HG02870 (cell line): ENCODE measurements at regions not wholly inside any gene's neighbourhood (a gene's known extent, or its start where the extent isn't known, plus 50 kb on each side); places are given as distances from the start of the nearest gene placed in this dataset.
"Not testable (repeated sequence)": the region's sequence is repeated elsewhere in the genome, so short reads cannot be mapped to it uniquely, and the experiment has no call there.

Experiments
- ATAC-seq: cut with Tn5 transposase; IDR thresholded peaks from one replicate; pipeline ENCODE4 v1.9.1; 2021; ENCODE audit warnings: mild to moderate bottlenecking, moderate library complexity; ENCODE audit not compliant: unreplicated experiment

DNA sequence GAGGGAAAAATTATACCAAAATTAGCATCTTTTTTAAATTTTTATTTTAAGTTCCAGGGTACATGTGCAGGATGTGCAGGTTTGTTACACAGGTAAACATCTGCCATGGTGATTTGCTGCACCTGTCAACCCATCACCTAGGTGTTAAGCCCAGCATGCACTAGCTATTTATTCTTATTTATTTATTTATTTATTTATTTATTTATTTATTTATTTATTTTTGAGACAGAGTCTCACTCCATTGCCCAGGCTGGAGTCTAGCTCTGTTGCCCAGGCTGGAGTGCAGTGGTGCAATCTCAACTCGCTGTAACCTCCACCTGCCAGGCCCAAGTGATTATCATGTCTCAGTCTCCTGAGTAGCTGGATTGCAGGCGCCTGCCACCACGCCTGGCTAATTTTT lies 137.7 kb upstream of the NEBL start:
- not testable (repeated sequence) for ATAC-seq

DNA sequence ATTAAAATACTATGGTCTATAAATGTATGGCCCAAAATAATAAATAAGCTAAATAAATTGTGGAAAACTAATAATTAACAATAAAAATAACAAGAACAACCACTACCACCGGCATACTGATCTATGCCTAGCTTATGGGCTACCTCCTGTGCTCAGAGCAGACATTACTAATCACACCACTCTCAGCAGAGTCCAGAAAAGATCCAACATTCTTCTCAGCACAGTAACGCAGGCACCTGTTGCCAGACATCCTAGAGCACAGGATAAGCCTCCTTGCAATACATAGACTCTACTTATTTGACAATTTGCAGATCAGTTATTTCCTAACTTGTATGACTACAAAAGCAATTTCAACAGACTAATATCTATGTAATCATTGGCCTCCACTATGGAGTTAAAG lies 137.1 kb upstream of the NEBL start:
- ATAC-seq = no peak

DNA sequence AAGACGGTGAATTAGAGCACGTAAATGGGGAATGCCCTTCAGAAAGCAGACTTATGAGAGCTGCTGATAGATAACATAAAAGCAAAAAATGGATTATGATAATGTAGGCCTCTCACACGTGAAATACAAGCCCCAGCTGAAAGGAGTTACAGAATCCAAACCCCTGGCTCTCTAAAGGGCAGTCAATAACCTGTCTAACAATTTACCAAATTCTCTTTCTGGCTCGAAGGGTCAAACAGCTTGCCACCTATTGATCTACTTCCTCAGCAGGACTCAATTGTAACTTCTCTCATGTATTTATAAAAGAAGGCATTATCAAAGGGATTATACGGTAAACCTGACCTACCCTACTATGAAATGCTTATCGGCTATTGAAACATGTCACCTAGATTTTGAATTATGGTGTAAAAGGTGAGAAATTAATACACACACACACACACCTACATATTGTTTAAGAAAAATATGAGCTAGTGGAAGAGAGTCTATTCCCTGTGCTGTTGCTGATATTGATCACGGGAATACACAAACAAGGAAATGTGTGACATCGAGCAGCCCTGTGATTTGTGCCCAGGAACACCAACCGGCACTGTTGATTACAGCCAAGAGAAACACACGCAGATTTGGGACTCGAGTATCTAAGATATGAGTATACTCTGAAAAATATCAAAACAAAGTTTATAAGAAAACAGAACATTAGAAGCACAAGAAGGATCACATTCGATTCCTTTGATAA lies 135.6 kb upstream of the NEBL start:
- no peak for ATAC-seq

DNA sequence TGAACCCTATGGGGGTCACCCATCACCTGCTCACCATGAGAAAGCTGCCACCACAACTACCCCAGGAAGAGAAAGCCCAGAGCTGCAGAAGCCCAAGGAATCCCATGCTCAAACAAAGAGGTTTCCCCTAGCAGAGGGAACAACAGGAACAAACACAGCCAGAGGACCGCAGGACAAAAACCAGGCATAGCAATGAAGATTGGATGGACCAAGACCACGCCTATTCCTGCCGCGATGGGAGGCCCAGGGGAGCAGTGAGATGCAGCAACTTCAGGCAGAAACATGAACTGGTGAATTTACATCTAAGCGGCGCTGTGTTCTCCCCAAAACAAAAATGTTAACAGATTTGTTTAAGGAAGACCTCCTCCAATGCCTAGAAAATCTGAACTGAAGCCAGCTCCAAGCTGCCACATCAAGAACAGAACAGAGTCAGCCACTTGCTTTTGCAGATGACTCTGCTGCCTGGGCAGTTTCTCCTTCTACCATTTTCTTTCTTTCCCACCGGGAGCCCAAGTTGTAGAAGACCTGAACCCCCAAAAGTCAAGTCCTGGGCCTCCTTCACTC lies 134.2 kb upstream of the NEBL start:
- no peak for ATAC-seq

DNA sequence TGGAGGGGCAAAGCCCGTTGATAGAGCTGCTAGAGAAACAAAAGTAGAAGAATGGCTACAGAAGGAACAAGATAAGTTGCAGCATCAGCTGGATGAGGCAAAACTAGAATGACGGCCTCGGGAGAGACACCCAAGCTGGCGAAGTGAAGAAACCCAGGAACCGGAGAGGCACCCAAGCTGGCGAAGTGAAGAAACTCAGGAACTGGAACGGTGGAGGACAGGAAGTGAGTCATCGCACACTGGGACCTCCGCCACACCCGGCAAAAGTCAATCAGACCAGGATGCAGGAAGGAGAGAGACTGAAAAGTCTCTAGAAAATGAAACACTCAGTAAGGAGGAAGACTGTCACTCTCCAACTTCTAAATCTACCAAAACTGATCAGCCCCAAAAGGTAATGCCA lies 133.0 kb upstream of the NEBL start:
- no peak for ATAC-seq

DNA sequence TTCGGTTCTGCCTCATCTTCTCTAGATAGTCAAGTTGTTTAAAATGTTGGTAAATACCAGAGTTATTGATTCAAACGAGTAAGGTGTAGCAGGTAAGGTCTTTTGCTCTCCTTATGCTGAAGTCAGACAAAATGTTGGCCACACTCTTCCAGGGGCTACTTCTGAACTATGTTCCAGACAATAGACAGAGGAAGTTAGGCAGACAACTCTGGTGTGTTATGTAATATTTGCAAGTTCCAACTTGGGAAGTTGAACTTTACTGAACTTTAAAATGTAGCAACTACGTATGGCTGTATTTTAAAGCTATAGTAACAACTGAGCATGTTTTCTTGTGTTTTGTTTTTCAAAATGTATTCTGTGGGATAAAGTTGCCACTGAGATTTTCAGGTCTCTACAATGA lies 125.7 kb upstream of the NEBL start:
- ATAC-seq = no peak

DNA sequence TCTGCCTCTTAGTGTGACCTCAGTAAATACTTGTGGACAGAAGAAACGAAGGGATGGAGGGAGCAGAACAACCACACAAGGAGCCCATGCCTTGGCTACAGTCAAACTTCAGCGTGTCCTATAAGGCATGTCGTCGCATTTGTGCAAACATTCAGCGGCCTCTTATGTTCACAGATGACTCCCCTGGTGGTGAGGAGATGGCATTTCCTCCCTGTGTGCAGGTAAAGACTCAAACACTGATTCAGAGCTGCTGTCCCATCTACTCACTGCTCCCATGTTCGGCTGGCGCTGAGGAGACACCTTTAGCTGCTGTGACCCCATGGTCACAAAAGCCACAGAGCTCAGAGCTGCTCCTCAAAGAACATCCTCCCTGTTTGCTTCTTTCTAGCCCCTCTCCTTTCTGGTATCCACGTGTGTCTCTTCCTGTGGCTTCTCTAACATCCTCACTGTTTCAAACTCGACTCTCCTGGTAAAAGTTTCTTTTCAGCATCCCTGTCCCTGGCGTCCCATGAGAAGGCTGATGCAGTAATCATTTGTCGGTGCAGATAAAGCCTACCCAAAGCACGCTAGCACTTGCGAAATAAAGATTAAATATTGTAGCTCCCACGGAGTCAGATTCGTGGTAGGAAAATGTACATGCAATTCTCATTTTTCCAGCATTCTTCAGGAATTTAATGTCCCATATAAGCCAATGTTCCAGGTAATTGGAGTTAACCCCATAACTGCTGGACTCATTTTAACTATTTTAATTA lies 124.9 kb upstream of the NEBL start:
- no peak for ATAC-seq

DNA sequence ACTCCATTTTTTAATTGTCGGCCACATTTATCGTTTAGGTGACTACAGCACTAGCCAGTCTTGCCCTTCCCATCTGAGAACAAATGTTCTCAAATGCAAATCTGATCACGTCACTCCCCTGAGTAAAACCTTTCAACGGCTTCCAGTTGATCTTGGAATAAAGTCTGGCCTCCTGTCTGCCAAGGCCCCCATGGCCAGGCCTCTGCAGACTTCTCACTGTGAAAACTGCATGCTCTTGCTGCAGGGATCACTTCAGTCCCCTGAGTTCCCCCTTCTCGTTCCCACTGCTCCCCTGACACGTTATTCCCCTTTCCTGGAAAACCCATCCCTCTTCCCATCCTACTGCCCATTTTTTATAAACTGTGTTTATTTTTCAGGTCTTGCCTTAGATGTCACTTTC lies 124.1 kb upstream of the NEBL start:
- ATAC-seq = no peak

DNA sequence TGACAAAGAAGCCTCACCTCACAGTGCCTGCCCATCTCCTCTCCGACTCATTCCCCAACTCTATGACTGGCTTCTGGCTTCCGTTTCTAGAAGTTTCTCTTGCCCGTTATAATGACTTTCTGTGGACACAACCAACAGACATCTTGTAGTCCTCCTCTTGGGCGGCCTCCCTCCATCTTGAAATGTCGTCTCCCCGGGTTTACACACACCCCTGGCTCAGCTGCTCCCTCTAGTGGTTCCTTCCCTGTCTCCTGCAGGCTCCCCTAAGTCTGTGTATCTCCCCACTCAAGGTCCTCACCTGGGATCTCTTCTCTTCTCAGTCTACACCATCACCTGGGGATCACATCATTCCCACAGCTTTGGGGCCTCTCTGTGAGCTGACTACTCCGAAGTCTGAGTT lies 123.4 kb upstream of the NEBL start:
- peak; percentile 93 for ATAC-seq

DNA sequence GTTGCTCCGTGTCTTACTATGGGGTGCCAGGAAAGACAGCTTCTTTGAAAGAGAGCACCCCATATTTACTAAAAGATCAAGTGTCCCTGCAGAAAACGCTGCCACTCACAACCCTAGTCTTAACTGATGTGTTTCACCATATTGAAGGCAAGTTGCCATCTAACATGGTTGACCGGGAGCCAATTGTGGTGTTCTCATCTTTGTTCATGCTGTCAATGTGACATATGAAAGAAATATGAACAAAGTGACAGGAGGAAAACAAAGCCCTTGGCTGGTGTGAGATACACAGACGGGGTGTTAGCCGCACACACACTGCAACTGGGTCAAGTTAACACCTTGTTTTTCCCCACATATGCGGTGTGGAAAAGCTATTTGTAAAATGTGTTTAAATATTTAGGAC lies 122.3 kb upstream of the NEBL start:
- no peak for ATAC-seq

DNA sequence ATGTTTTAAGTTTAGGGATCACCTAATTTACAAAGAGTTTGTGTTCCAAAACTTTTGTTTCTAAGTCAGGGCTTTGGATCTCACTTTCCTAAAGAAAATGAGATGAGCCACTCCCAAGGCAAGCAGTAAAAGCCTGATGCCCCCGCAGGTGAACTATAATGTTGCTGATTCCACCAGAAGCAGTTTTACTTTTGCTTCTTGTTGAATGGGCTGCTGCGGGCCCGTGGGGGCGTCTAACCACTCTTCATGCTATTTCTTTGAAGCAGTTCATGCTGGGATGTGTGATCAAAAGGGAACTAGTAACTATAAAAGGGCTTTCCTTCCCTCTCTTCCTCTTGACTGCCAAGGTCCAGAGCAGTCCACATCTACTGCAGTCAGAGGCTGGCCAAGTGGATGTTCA lies 118.7 kb upstream of the NEBL start:
- ATAC-seq = no peak

DNA sequence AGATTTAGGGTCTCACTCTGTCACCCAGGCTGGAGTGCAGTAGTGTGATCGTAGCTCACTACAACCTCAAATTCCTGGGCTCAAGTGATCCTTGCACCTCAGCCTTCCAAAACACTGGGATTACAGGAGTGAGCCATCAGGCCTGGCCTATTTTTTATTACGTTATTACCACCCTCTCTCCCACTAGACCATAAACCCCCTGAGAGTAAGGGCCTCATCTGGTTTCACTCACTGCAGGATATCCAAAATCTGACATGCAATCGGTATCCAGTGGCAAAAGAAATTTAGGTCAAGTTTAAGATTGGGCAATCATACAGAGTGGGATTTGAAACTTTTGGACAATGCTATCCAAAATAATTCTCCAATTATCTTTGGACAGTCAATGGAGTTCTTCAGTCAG lies 117.0 kb upstream of the NEBL start:
- no peak for ATAC-seq

DNA sequence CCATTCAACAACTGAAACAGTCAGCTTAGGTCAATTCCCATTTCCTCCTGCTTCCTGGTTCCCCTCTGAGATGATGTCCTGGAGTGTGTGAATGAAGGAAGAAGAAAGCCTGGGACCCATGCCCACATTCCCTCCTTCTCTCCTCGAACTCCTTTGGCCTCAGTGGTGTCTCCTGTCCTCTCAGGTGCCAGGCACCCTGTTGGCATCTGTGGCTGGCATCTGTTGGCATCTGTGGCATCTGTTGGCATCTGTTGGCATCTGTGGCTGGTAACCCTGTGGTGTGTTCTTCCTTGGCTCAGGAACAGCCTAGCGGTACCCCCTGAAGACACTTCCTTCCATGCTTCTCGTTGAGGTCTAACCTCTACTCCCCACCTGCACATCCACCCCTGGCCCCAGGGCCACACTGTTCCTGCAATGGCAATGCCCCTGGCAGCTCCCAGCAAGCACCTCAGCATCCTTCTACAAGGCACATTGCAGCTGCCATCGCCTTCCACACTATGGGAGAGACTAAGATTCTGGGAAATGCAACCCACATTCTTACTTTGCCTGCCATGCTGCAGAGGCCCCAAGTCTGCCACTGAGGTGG lies 114.4 kb upstream of the NEBL start:
- no peak for ATAC-seq

DNA sequence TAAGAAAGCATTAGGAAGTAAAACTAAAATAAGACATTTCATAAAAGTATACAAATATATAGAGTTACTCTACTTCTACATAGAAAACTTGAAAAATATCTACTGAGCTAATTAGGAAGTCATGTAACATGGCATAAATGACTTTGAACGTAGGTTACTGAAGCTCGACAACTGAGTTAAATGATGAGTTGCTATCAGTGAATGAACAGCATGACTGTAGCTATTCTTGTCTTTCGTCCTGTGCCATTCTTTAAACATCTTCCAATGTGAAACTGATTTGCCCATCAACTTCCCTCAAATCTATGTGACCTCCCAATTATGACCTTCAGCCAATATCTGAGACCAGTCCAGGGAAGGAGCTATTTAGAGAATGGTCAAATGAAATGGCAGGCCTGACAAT lies 113.5 kb upstream of the NEBL start:
- ATAC-seq = no peak

DNA sequence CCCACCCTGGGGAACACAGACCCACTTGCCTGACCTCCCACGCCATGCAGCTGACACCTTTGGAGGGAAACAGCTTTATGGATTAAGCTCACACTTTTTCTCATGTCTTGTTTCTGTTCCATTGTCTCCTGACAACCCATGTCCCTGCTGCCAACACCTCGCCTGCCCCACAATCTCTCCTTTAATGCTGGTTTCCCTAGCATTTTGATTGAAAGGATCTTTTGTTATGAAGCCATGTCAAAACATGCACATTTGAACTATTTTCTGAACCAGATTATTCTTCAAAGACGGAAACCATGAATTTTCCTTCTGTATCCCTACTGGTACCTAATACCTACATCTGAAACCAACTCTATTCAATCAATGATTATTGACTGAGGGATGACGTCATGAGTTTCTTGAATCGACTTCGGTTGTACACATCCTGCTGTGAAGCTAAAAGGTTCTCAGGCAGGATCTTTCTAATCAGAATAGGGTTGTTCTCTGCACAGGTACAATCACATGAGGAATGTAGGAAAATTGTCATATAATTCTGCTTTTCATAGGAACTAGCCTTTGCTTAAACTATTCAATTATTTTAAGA lies 106.2 kb upstream of the NEBL start:
- no peak for ATAC-seq

DNA sequence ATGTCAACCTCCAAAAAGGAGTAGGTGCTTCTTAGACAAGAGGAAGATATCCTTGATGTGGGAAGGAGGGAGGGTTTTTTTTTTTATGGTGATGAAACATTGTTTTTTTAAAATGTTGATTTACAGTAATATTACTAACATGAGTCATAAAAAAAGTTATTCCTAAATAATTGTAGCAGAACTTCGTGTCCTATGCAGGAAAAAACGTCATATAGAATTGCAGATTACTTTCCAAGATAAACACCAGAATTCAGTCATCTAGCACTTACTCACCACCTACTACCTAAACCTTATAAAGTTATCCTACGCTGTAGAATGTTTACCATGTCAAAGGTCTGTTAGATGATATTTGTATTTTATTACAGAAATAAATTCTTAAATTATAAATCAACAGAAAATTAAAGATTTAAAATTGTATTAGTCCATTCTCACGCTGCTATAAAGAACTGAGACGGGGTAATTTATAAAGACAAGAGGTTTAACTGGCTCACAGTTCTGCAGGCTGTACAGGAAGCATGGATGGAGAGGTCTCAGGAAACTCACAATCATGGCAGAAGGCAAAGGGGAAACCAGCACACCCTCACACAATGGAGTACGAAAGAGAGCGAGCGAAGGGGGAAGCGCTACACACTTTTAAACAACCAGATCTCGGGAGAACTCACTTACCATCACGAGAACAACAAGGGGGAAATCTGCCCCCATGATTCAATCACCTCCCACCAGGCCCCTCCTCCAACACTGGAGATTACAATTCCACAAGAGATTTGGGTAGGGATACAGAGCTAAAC lies 105.2 kb upstream of the NEBL start:
- ATAC-seq = no peak

DNA sequence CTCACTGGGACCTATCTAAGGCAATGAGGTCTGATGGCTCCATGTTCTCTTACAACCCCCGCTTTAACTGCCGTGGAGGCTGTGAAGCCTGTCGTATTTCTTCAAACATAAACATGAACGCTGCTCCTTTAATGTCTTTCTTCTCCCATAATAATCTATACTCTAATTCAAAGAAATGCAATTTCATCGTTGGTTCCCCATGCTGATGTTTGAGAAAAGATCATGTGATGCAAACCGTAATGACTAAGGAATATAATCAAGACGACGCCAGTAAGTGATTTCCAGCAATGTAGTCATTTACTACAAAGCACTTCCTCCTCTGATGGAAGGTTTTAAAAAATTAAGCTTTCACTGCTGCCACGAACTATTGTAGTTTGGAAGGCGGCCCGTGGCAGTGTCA lies 102.6 kb upstream of the NEBL start:
- ATAC-seq = no peak

DNA sequence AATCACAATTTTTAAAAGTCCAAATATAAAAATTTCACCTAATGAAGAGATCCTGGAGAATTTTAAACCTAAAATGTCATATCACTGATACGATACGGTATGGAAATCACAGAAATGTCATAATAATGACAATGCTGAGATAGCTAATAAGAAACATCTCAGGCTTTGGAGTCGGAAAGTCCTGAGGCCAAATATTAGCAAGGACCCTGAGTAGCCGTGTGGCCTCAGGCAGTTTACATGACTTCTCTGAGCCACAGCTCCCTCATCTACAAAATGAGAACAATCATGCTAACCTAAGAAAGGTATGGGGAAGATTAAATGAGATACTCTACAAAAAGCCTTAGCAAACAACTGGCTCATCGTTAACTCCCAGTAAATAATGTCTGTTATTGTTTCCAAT lies 100.9 kb upstream of the NEBL start:
- no peak for ATAC-seq

DNA sequence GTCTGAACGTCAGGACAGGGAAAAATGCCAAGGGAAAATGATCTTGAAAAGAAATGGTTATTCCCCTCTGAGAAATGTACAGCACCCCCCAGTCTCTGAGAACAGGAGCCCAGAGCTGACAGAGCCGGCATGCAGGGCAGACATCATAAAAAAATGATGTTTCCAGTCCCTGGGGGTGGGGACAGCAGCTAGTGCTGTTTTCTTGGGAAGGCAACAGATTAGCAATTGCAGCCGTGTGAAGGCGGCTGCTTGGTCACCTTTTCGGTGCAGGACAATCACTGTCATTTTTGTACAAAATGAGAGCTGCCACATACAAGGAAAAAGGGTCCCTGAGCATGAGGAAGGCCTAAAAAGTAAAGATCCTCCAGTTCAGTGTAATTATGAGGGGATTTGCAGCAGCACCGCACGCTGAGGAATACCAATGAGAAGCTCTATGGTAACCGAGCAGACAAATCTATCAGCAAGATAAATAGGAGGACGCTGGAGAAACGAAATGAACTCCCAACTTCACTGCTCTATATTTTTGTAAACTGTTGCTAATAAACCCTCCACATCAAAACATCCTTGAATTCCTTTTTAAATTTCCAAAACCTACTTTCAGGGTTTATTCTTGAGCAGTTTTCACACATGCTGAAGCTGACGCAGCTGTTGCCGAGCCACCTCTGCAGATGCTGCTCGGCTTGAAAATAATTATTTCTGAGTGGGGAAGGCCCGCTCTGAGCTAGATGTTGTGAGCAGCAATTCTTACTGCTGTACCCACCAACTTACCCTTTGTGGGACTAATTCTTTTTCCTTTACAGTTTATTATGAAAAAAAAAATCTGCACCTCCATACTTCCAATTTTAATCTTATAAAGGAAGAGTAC lies 98.2 kb upstream of the NEBL start:
- ATAC-seq = no peak
